ENCODE measurements at regions not wholly inside any gene's neighbourhood (a gene's known extent, or its start where the extent isn't known, plus 50 kb on each side); places are given as distances from the start of the nearest gene placed in this dataset.
"Not testable (repeated sequence)": the region's sequence is repeated elsewhere in the genome, so short reads cannot be mapped to it uniquely, and the experiment has no call there.

DNA sequence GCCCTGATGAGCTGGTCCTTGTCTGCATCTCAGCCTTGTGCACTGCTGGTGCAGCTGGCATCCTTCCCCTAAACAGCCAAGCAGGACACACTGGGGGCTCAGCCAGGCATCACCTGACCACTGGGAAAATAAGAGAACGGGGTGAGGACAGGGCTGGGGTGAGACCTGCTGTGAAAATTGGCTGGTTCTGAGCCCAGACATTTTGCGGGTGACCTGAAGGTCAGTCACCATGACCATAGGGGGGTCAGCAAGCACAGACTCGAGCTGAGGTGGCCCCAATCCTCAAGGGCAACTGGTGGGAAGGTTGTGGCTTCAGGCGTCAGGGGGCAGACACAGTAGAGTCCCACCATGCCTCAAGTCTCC lies 144.9 kb upstream of the TWIST2 start:
- no peak for DNase-seq

DNA sequence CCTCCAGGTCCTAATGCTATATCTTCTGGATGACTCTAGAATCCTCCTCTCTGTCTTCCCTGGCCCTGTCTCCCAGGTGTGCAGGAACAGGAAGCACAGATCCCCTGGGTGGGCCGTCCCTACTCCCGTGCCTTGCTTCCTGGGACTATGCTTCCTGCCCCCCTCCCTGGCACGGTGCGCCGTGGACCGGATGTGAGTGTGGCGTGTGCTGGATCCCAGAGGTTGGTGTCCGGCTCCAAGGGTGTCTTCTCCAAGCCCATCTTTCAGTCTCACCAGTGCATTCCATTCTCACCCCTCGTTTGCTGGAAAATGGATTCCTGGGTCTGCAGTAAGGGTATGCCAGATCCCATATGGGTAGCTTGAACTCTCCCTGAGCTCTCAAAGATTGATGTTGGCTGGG lies 144.4 kb upstream of the TWIST2 start:
- no peak for DNase-seq

DNA sequence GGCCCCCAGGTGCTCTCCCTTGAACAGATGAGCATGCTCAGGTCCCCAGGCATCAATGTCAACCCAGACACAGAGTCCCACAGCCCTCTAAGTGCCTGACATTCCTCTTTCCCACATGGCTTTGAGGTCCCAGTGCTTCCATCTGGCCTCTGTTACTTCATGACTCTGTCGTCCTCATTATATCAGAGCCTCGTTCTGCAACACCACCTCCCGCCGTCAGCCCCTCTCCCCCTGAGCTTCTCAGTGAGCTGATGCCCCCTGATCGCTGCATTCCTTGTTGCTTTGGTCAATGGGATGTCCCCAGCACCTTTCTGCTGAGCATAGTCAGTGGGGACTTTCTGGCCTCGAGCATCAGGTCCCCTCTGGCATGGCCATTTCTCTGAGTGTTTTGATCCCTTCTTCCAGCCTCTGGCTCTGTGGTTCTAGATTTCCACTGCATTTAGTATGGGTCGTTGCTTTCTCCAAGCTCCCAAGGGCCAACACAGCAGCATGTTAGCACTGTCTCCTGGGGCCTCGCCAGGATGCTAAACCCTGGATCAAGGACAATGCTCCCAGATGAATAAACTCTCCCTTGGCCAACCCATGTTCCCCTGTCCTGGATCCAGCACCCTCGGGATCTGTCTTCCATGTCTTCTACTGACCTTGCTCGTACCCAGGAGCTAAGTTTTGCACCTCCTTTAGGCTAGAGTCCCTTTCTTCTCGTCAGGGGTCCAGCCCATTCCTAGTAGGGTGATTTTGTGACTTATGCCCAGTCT lies 143.2 kb upstream of the TWIST2 start:
- no peak for DNase-seq

DNA sequence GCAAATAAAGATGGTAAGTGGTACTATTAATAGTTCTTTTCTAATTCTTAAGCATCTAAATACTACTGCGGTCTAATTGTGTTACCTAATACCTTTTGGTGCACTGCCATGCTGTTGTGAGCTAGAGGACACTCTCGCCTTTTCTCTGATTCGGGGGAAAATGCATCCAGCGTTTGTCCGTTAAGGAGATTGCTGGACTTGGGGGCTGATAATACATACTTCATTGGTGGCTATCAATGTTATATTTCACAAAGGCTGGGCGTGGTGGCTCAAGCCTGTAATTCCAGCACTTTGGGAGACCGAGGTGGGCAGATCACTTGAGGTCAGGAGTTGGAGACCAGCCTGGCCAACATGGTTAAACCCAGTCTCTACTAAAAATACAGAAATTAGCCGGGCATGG lies 141.7 kb upstream of the TWIST2 start:
- DNase-seq: no peak

DNA sequence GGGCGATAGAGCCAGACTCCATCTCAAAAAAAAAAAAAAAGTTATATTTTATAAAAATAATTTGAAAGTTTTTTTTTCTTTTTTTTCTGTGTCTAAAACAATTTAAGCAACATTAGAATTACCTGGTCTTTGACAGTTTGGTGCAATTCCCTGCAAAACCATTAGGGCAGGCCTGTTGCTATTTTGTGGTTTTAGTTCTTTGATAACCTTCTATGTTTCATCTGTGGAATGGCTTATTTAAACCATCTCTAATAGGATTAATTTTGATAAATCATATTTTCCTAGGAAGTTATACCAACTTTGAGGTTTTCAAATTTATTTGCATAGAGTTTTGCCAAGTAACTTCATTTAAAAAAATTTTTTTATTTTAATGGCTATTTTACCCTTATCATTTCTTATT lies 141.2 kb upstream of the TWIST2 start:
- no peak for DNase-seq

DNA sequence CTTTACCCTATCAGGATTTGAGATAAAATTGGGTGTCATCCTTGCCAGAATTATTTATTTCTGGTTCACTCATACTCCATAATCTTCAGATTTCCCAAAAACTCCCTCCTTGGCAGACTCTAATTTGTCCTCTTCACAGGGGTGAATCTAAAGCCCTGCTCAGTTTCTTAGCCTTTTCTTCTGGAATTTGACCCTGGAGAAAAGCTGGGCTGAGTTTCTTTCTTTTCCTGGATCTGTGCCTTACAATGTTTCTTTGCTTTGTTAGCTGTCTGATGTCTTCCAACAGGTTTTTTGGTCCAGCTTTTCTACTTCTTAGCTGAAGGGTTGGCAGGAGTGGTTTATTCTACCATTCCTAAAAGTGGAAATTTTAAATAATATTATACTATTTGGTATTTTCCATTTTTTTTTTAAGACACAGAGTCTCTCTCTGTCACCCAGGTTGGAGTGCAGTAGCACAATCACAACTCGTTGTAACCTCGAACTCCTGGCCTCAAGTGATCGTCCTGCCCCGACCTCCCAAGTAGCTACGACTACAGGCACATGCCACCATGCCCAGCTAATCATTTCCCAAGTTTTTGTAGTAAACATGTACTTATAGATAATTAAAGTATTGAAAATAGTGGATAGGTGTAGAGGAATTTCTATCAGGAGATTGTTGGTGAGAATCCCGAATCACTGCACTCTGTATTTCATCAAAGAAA lies 138.4 kb upstream of the TWIST2 start:
- no peak for DNase-seq

DNA sequence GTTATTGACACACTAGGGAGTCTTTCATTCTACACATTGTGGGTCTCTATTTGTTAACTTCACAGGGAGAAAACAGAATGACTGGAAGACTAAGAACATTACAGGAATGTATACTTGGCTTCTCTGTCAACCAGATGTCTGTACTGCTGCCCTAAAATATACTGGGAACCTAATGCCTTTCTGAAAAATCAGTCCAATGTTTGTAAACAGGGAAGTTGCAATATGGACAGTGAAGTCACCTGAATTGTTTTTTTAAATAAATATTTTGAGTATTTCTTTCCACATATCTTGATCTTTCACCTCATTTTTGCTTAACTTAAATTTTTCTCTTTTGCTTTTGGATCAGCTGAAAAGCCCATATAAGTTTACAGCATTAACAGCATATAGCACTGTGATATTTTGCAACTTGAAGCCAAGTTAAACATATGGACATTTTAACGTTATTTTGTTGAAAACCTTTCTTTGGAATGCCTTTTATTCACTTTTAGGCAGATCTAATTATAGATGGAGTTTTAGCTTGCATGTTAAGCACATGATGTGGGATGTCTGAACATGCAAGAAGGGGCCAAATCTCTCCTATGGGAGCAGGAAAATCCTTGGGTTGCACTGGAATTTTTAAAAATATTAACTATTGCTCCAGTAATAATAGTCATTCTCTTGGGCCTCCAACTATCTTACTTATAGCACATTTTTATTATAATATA lies 137.7 kb upstream of the TWIST2 start:
- no peak for DNase-seq

DNA sequence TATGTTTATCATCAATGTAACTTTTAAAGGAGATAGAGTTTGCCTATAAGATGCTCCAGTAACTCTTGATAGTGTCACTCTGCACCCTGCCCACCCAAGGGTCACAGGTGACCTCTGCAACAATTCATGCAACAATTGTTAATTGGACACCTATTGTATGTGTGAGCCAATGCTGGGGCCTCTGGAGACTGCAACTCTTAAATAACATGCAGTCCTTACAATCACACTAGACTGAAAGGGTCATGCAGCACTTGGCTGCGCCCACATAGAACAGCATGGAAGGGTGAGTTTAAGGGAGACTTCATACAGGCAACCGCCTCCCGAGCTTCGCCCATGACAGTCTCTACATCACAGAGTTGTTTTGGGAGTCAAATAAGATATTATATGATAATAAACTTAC lies 137.1 kb upstream of the TWIST2 start:
- no peak for DNase-seq

- DNase-seq: no peak
These were observed 136.5 kb upstream of the TWIST2 start for GRCh38 chr2:238711346-238711745.

GRCh38 chr2:238712011-238712410 lies 135.9 kb upstream of the TWIST2 start:
- DNase-seq: no peak

- no peak for DNase-seq
These were observed 134.6 kb upstream of the TWIST2 start for GRCh38 chr2:238713198-238713826.

DNA sequence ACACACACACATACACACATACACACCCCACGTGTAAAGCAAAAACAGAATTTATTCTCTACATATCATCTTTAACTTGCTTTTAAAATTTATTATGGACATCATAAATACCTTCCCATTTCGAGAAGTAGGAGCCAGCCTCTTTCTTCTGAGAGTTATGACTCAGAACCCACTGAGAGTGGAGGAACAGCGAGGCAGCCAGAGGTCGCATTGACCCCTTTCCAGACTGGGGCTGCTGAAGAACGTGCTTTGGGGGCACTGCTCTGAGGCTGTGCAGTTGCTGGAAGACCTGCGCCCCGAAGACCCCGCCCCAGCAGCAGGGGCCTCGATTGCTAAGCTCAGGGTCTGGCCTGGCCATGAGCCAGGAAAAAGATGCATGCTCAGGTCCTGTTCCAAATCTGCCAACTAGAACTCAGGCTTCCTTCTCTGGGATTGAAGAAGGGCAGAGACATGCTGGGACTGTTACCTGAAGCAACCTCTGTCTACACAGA lies 133.8 kb upstream of the TWIST2 start:
- no peak for DNase-seq

GRCh38 chr2:238716171-238716570 lies 131.7 kb upstream of the TWIST2 start:
- DNase-seq: no peak

DNA sequence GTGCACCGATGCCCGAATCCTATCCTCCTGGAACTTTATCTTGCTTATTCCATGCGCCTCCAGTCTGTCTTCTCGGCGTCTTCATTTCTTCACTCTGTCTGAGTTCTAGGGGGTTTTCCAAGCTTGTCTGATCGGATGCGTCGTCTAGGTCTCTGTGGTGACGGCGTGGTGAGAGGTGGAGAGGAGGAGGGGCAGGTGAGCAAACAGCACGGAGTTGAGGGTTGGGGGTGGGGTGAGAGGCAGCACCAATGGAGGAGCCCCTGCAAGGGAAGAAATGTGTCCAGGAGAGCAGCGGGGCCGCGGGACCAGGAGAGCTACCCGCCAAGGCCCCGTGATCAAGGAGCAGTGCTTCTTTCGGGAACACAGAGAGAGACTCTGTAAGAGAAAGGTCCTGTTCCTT lies 131.3 kb upstream of the TWIST2 start:
- DNase-seq: no peak

GRCh38 chr2:238717084-238717483 lies 130.8 kb upstream of the TWIST2 start:
- DNase-seq: no peak

- no peak for DNase-seq
These were observed 128.2 kb upstream of the TWIST2 start for GRCh38 chr2:238719641-238720040.

- DNase-seq: no peak
These were observed 127.6 kb upstream of the TWIST2 start for GRCh38 chr2:238720232-238720672.

DNA sequence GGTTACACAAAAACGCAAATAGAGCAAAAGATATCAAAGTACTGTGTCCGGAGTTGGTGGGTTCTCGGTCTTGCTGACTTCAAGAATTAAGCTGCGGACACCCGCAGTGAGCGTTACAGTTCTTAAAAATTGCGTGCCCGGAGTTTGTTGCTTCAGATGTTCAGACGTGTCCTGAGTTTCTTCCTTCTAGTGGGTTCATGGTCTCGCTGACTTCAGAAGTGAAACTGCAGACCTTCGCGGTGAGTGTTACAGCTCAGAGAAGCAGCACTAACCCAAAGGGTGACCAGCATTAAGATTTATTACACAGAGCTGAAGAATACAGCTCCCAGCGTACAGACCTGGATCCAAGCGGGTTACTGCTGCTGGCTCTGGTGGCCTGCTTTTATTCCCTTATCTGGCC lies 125.7 kb upstream of the TWIST2 start:
- no peak for DNase-seq

DNA sequence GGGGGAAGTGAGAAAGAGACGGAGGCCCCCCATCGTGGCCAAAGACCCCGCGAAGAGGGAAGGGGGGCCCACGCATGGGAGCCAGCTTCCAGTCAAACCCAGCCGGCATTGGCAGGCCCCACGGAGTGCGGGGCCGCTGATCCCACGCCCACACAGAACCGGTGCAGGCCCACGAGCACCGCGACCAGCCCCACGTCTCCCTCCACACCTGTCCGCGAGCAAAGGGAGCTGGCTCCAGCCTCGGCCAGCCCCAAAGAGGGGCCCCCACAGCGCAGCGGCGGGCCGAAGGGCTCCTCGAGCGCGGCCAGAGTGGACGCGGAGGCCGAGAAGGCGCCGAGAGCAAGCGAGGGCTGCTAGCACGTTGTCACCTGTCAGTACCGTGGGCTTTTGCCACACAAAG lies 125.0 kb upstream of the TWIST2 start:
- no peak for DNase-seq

DNA sequence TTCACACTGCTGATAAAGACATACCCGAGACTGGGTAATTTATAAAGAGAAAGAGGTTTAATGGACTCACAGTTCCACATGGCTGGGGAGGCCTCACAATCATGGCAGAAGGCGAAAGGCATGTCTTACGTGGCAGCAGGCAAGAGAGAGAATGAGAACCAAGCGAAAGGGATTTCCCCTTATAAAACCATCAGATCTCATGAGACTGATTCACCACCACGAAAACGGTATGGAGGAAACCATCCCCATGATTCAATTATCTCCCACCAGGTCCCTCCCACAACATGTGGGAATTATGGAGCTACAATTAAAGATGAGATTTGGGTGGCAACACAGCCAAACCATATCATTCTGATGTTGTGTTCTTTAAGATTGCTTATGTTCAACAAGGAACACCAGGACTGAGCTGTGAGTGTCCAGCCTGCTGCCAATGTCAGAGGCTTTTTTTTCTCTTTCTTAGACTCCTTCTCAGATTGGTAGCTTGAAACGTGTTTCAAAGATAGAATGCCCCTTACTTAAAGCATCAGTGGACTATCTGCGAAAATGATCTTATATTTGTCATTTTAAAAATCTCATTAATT lies 124.1 kb upstream of the TWIST2 start:
- not testable (repeated sequence) for DNase-seq

GRCh38 chr2:238724728-238725127 lies 123.2 kb upstream of the TWIST2 start:
- no peak for DNase-seq

GRCh38 chr2:238725298-238725697 lies 122.6 kb upstream of the TWIST2 start:
- DNase-seq: no peak
